ENCODE measurements at regions not wholly inside any gene's neighbourhood (a gene's known extent, or its start where the extent isn't known, plus 50 kb on each side); places are given as distances from the start of the nearest gene placed in this dataset.

DNA sequence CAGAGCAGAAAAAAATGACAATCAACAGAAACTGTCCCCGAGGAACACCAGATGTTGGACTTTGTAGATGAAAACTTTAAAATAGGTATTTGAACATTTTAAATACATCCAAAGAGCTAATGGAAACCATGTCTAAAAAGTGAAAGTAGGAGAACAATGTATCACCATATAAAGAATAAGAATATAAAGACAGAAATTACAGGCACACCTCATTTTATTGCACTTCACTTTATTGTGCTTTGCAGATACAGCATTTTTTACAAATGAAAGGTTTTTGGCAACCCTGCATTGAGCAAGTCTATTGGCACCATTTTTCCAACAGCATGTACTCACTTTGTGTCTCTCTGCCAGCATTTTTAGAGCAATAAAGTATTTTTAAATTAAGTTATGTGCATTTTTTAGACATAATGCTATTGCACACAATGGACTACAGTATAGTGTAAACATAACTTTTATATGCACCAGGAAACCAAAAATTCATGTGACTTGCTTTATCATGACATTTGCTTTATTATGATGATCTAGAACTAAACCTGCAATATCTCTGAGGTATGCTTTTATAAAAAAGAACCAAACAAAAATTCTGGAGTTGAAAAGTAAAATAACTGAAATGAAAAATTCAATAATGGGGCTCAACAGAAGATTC is 212.4 kb upstream of the CASK start:
- no peak for TF ChIP-seq POLR2A (IDR thresholded peaks at IDR 0.05)
- TF ChIP-seq, protein P1, sequence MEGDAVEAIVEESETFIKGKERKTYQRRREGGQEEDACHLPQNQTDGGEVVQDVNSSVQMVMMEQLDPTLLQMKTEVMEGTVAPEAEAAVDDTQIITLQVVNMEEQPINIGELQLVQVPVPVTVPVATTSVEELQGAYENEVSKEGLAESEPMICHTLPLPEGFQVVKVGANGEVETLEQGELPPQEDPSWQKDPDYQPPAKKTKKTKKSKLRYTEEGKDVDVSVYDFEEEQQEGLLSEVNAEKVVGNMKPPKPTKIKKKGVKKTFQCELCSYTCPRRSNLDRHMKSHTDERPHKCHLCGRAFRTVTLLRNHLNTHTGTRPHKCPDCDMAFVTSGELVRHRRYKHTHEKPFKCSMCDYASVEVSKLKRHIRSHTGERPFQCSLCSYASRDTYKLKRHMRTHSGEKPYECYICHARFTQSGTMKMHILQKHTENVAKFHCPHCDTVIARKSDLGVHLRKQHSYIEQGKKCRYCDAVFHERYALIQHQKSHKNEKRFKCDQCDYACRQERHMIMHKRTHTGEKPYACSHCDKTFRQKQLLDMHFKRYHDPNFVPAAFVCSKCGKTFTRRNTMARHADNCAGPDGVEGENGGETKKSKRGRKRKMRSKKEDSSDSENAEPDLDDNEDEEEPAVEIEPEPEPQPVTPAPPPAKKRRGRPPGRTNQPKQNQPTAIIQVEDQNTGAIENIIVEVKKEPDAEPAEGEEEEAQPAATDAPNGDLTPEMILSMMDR (IDR thresholded peaks at IDR 0.05) = no peak
- no peak for TF ChIP-seq POLR2AphosphoS5 (IDR thresholded peaks at IDR 0.05)
